GM23338 (cell line): ENCODE measurements at regions not wholly inside any gene's neighbourhood (a gene's known extent, or its start where the extent isn't known, plus 50 kb on each side); places are given as distances from the start of the nearest gene placed in this dataset.

ENCODE experiments used
- CREB1 ChIP-seq: fragments of 250-450 bp; sonication (Bioruptor Pico); IDR thresholded peaks from 2 replicates; pipeline ENCODE4 v1.5.0; 2020; ENCODE audit warnings: low read depth, mild to moderate bottlenecking, moderate library complexity
- JUNB ChIP-seq: IDR thresholded peaks from one replicate; pipeline ENCODE4 v1.6.1; 2016; ENCODE audit warnings: antibody characterized with exemption; ENCODE audit not compliant: unreplicated experiment
- ZNF331 ChIP-seq: fragments of 250-450 bp; sonication (Bioruptor Pico); IDR thresholded peaks from 2 replicates; pipeline ENCODE4 v1.5.0; 2020; ENCODE audit warnings: low read depth, mild to moderate bottlenecking, moderate library complexity
- TF ChIP-seq, protein P1 (sequence below): fragments of 250-450 bp; sonication (Bioruptor Pico); IDR thresholded peaks from 2 replicates; pipeline ENCODE4 v1.5.0; 2020; ENCODE audit warnings: mild to moderate bottlenecking, moderate library complexity
- TF ChIP-seq, protein P2 (sequence below): IDR thresholded peaks from 2 replicates; pipeline ENCODE4 v1.6.1; 2016; ENCODE audit warnings: antibody characterized with exemption
- TF ChIP-seq, protein P3 (sequence below): IDR thresholded peaks from one replicate; pipeline ENCODE4 v1.6.1; 2018; ENCODE audit warnings: antibody characterized with exemption; ENCODE audit not compliant: unreplicated experiment

DNA sequence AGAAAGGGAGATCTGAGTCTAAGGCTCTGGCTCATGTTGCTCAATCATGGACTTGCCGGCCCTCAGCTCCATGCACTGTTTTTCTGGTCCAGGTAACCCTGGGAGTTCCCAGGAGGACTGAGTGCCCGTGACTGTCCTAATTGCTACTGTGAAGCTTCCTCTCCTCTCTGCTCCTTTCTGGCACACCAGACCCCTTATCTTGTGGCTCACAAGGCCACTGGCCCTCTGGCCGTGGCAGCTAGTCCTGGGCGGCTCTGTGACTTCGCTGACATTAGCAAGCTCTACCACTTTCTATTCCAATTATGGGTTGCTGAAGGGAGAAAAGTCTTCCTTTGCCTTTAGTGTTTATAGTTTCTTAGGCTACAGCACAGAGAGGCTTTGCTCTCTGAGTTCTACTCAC is 380.2 kb downstream of the RWDD3 start (continued):
- TF ChIP-seq, protein P1, sequence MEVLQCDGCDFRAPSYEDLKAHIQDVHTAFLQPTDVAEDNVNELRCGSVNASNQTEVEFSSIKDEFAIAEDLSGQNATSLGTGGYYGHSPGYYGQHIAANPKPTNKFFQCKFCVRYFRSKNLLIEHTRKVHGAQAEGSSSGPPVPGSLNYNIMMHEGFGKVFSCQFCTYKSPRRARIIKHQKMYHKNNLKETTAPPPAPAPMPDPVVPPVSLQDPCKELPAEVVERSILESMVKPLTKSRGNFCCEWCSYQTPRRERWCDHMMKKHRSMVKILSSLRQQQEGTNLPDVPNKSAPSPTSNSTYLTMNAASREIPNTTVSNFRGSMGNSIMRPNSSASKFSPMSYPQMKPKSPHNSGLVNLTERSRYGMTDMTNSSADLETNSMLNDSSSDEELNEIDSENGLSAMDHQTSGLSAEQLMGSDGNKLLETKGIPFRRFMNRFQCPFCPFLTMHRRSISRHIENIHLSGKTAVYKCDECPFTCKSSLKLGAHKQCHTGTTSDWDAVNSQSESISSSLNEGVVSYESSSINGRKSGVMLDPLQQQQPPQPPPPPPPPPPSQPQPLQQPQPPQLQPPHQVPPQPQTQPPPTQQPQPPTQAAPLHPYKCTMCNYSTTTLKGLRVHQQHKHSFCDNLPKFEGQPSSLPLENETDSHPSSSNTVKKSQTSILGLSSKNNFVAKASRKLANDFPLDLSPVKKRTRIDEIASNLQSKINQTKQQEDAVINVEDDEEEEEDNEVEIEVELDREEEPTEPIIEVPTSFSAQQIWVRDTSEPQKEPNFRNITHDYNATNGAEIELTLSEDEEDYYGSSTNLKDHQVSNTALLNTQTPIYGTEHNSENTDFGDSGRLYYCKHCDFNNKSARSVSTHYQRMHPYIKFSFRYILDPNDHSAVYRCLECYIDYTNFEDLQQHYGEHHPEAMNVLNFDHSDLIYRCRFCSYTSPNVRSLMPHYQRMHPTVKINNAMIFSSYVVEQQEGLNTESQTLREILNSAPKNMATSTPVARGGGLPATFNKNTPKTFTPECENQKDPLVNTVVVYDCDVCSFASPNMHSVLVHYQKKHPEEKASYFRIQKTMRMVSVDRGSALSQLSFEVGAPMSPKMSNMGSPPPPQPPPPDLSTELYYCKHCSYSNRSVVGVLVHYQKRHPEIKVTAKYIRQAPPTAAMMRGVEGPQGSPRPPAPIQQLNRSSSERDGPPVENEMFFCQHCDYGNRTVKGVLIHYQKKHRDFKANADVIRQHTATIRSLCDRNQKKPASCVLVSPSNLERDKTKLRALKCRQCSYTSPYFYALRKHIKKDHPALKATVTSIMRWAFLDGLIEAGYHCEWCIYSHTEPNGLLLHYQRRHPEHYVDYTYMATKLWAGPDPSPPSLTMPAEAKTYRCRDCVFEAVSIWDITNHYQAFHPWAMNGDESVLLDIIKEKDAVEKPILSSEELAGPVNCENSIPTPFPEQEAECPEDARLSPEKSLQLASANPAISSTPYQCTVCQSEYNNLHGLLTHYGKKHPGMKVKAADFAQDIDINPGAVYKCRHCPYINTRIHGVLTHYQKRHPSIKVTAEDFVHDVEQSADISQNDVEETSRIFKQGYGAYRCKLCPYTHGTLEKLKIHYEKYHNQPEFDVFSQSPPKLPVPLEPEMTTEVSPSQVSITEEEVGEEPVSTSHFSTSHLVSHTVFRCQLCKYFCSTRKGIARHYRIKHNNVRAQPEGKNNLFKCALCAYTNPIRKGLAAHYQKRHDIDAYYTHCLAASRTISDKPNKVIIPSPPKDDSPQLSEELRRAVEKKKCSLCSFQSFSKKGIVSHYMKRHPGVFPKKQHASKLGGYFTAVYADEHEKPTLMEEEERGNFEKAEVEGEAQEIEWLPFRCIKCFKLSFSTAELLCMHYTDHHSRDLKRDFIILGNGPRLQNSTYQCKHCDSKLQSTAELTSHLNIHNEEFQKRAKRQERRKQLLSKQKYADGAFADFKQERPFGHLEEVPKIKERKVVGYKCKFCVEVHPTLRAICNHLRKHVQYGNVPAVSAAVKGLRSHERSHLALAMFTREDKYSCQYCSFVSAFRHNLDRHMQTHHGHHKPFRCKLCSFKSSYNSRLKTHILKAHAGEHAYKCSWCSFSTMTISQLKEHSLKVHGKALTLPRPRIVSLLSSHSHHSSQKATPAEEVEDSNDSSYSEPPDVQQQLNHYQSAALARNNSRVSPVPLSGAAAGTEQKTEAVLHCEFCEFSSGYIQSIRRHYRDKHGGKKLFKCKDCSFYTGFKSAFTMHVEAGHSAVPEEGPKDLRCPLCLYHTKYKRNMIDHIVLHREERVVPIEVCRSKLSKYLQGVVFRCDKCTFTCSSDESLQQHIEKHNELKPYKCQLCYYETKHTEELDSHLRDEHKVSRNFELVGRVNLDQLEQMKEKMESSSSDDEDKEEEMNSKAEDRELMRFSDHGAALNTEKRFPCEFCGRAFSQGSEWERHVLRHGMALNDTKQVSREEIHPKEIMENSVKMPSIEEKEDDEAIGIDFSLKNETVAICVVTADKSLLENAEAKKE (CRISPR knock-in tag) = no peak
- no peak for TF ChIP-seq JUNB
- TF ChIP-seq, protein P2, sequence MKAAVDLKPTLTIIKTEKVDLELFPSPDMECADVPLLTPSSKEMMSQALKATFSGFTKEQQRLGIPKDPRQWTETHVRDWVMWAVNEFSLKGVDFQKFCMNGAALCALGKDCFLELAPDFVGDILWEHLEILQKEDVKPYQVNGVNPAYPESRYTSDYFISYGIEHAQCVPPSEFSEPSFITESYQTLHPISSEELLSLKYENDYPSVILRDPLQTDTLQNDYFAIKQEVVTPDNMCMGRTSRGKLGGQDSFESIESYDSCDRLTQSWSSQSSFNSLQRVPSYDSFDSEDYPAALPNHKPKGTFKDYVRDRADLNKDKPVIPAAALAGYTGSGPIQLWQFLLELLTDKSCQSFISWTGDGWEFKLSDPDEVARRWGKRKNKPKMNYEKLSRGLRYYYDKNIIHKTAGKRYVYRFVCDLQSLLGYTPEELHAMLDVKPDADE = no peak
- TF ChIP-seq ZNF331 (CRISPR knock-in tag) = no peak
- TF ChIP-seq CREB1 (CRISPR knock-in tag) = no peak
- TF ChIP-seq, protein P3, sequence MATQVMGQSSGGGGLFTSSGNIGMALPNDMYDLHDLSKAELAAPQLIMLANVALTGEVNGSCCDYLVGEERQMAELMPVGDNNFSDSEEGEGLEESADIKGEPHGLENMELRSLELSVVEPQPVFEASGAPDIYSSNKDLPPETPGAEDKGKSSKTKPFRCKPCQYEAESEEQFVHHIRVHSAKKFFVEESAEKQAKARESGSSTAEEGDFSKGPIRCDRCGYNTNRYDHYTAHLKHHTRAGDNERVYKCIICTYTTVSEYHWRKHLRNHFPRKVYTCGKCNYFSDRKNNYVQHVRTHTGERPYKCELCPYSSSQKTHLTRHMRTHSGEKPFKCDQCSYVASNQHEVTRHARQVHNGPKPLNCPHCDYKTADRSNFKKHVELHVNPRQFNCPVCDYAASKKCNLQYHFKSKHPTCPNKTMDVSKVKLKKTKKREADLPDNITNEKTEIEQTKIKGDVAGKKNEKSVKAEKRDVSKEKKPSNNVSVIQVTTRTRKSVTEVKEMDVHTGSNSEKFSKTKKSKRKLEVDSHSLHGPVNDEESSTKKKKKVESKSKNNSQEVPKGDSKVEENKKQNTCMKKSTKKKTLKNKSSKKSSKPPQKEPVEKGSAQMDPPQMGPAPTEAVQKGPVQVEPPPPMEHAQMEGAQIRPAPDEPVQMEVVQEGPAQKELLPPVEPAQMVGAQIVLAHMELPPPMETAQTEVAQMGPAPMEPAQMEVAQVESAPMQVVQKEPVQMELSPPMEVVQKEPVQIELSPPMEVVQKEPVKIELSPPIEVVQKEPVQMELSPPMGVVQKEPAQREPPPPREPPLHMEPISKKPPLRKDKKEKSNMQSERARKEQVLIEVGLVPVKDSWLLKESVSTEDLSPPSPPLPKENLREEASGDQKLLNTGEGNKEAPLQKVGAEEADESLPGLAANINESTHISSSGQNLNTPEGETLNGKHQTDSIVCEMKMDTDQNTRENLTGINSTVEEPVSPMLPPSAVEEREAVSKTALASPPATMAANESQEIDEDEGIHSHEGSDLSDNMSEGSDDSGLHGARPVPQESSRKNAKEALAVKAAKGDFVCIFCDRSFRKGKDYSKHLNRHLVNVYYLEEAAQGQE = no peak
